T-cell (primary cell): ENCODE measurements at regions not wholly inside any gene's neighbourhood (a gene's known extent, or its start where the extent isn't known, plus 50 kb on each side); places are given as distances from the start of the nearest gene placed in this dataset.

Experiments used
- ATAC-seq, 4 experiments: fragments of 200-7000 bp in 3 of 4; fragments of 150-1000 bp in 1 of 4; cut with Tn5 transposase; replicated peaks in 1 of 4; 1 replicate in 3 of 4; 2 replicates in 1 of 4; pipeline ENCODE4 v1.10.0; 2021; ENCODE audit warnings: moderate library complexity in 3 of 4, mild to moderate bottlenecking in 2 of 4, moderate number of reproducible peaks in 1 of 4
- CTCF ChIA-PET, 2 donors: fragments of 300-600 bp; sonication (Branson Sonifier 250); formaldehyde crosslinking; loops; one replicate each; lab custom pipeline; 2022; ENCODE audit warnings: antibody characterized with exemption in 2 of 2; lab: Charles Lee
- POLR2A ChIA-PET, 2 donors: fragments of 300-600 bp; sonication (Branson Sonifier 250); formaldehyde crosslinking; loops; one replicate each; lab custom pipeline; 2022; ENCODE audit warnings: antibody characterized with exemption in 2 of 2; lab: Charles Lee
- DNase-seq, 35 experiments: peaks; one replicate each; pipeline versions ENCODE4 v3.0.0 to v3.0.0-alpha.2; 2013 to 2023
- H3K27ac ChIP-seq: one replicate; pipeline ENCODE4 v1.5.1; 2013; ENCODE audit warnings: low read length
- H3K27me3 ChIP-seq, 2 experiments: replicated peaks in 1 of 2; 1 replicate in 1 of 2; 2 replicates in 1 of 2; pipeline versions ENCODE4 v1.6.1 to v1.7.0; 2013; ENCODE audit warnings: low read length in 1 of 2, mixed read lengths in 1 of 2; ENCODE audit not compliant: control insufficient read depth in 2 of 2, insufficient read depth in 2 of 2; ENCODE audit errors: extremely low read depth in 1 of 2
- H3K36me3 ChIP-seq, 2 donors: 1 replicate in 1 of 2; 2 replicates in 1 of 2; pipeline versions ENCODE4 v1.6.1 to v1.7.0; 2013; ENCODE audit warnings: low read length in 1 of 2; ENCODE audit not compliant: control insufficient read depth in 2 of 2, insufficient read depth in 1 of 2; ENCODE audit errors: extremely low read depth in 1 of 2
- H3K4me1 ChIP-seq, 2 experiments: 1 replicate in 1 of 2; 2 replicates in 1 of 2; pipeline versions ENCODE4 v1.6.1 to v1.7.0; 2013; ENCODE audit warnings: low read length in 2 of 2, mixed read lengths in 1 of 2; ENCODE audit not compliant: insufficient read depth in 2 of 2, control insufficient read depth in 1 of 2; ENCODE audit errors: extremely low read depth in 1 of 2
- H3K4me3 ChIP-seq, 2 donors: 1 replicate in 1 of 2; 2 replicates in 1 of 2; pipeline versions ENCODE4 v1.5.1 to v1.7.0; 2013; ENCODE audit warnings: mild to moderate bottlenecking in 2 of 2, low read length in 1 of 2, moderate library complexity in 1 of 2; ENCODE audit not compliant: control insufficient read depth in 1 of 2; ENCODE audit errors: extremely low read depth in 1 of 2
- H3K9me3 ChIP-seq: 2 replicates; pipeline ENCODE4 v1.7.0; 2013
- H3K27ac Mint-ChIP-seq, 2 donors: one replicate each; pipeline ENCODE4 v1.8.0; 2020 to 2021; ENCODE audit warnings: mild to moderate bottlenecking in 2 of 2, mixed read lengths in 2 of 2
- H3K27me3 Mint-ChIP-seq, 2 donors: one replicate each; pipeline ENCODE4 v1.8.0; 2021 to 2022; ENCODE audit warnings: mixed read lengths in 2 of 2
- H3K36me3 Mint-ChIP-seq: one replicate; pipeline ENCODE4 v1.8.0; 2021; ENCODE audit warnings: mixed read lengths
- H3K4me1 Mint-ChIP-seq, 3 donors: one replicate each; pipeline ENCODE4 v1.8.0; 2020 to 2022; ENCODE audit warnings: mixed read lengths in 3 of 3, mild to moderate bottlenecking in 1 of 3
- H3K4me3 Mint-ChIP-seq, 3 donors: one replicate each; pipeline ENCODE4 v1.8.0; 2020 to 2022; ENCODE audit warnings: mild to moderate bottlenecking in 3 of 3, mixed read lengths in 3 of 3, moderate library complexity in 3 of 3
- H3K9me3 Mint-ChIP-seq, 3 donors: one replicate each; pipeline ENCODE4 v1.8.0; 2020 to 2022; ENCODE audit warnings: mixed read lengths in 3 of 3
- WGBS: methylation state at CpG from one replicate; pipeline ENCODE4 v1.1.5; 2013; ENCODE audit warnings: missing lambda C conversion rate; ENCODE audit not compliant: insufficient coverage; 5-methylcytosine and 5-hydroxymethylcytosine counted together

DNA sequence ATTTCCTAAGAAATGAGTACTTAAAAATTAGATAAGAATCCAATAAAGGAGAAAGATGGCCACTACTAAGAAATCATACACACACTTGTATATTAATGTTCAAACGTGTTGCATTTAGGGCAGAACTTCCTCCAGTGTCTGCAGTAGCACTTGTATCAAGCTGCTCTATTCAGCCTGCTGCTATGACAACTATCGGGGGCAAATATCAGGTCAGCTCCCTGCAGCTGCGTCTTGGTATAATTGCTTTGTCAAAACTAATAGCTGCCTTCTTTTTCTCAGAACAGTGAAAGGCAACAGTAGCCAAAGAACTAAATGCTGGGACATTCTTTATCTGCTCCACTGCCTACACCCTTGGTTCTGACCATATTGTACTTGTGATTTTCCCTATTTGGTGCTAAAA is 300.7 kb downstream of the NOL4 start:
- H3K36me3 ChIP-seq: no peaks in the 10 kb centered on the region
- no peaks in the 10 kb centered on the region for H3K27me3 Mint-ChIP-seq
- ATAC-seq (no peak), DNase-seq (no peak)
- WGBS: 65% methylated on average over 3 of the region's 3 CpGs
- H3K9me3 Mint-ChIP-seq: peaks cover 0 to 8% (median 5%) of the 10 kb centered on the region in 3 donors
- no peaks in the 10 kb centered on the region for H3K9me3 ChIP-seq
- H3K4me3 Mint-ChIP-seq: no peak overlapping the region
- no peaks in the 10 kb centered on the region for H3K4me1 ChIP-seq
- CTCF ChIA-PET: no interaction called here
- H3K27ac Mint-ChIP-seq: no peak overlapping the region
- H3K27me3 ChIP-seq: no peaks in the 10 kb centered on the region
- no peak overlapping the region for H3K27ac ChIP-seq
- POLR2A ChIA-PET: no interaction called here
- H3K36me3 Mint-ChIP-seq: no peaks in the 10 kb centered on the region
- no peak overlapping the region for H3K4me3 ChIP-seq
- no peaks in the 10 kb centered on the region for H3K4me1 Mint-ChIP-seq

DNA sequence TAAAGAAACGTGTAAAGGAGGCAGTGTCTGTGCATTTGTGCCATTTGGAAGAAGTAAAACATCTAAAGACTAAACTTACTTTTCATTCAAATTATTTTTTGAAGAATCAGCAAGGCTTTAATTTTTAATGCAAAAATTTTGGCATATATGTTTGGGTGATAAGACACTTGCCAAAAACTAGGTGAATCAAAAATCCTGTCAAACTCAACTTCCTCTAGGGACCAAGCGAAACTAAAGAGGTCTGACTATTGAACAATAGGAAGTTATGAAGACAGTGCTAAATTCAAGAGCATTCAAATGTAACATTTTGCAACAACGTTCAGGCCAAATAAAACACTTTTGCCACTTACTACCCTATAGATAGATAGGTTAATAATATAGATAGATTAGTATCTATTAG is 306.1 kb downstream of the NOL4 start:
- Histone ChIP-seq H3K9me3 (no peaks in the 10 kb centered on the region), H3K36me3 (no peaks in the 10 kb centered on the region), H3K4me3 (no peak overlapping the region), H3K27ac (no peak overlapping the region), H3K4me1 (no peaks in the 10 kb centered on the region), H3K27me3 (no peaks in the 10 kb centered on the region)
- Mint-ChIP-seq H3K27ac (no peak overlapping the region), H3K36me3 (no peaks in the 10 kb centered on the region), H3K4me3 (no peak overlapping the region), H3K9me3 (peaks cover 3 to 15% (median 7%) of the 10 kb centered on the region in 3 donors), H3K4me1 (no peaks in the 10 kb centered on the region), H3K27me3 (no peaks in the 10 kb centered on the region)
- no peak for DNase-seq
- WGBS: no CpG with 5 or more reads among the region's 3 CpGs
- CTCF ChIA-PET: no interaction called here
- no peak for ATAC-seq
- POLR2A ChIA-PET: no interaction called here

DNA sequence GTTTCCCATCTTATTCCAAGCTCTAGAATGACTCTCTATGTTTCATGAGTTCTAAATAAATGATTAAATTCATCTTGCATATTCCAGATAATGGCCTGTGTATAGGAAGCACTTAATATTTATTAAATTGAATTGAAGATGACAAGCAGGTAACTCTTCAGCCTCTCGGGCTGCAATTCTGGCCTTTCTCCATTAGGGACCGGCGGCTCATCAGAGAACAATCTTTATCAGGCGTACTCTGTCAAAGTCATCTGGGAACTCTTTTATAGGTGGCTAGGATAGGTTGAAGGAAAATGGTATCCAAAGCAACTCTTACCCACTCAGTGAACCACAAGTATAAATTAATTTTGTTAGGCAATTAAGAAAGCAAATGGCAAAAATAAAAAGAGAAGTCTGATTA is 308.5 kb downstream of the NOL4 start:
- no CpG with 5 or more reads among the region's 4 CpGs for WGBS
- no peak for ATAC-seq
- no peaks in the 10 kb centered on the region for H3K4me1 ChIP-seq
- Mint-ChIP-seq H3K9me3 (peaks cover 7 to 16% (median 7%) of the 10 kb centered on the region in 3 donors), H3K36me3 (no peaks in the 10 kb centered on the region), H3K27me3 (no peaks in the 10 kb centered on the region), H3K4me3 (no peak overlapping the region), H3K27ac (no peak overlapping the region), H3K4me1 (no peaks in the 10 kb centered on the region)
- POLR2A ChIA-PET: no interaction called here
- no peak for DNase-seq
- H3K36me3 ChIP-seq: no peaks in the 10 kb centered on the region
- H3K27me3 ChIP-seq: no peaks in the 10 kb centered on the region
- no peaks in the 10 kb centered on the region for H3K9me3 ChIP-seq
- no peak overlapping the region for H3K4me3 ChIP-seq
- CTCF ChIA-PET: no interaction called here
- no peak overlapping the region for H3K27ac ChIP-seq

DNA sequence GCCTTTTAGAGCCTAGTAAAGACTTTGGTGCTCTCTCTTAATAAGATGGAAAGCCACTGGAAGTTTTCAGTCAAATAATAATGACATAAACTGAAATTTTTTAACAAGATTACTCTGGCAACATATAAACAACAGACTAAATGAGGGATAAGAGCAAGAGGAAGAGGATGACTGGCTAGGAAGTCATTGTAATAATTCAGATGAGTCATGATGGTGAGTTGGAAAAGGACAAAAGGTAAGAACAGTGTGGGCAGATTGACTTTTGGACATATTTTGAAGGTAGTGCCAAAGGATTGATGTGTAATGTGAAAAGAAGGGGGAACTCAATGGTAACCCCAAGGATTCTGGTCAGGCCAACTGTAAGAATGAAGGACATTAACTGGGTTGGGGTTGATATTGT is 310.3 kb downstream of the NOL4 start:
- Mint-ChIP-seq H3K27ac (no peak overlapping the region), H3K4me1 (no peaks in the 10 kb centered on the region), H3K9me3 (peaks cover 4 to 14% (median 9%) of the 10 kb centered on the region in 3 donors), H3K36me3 (no peaks in the 10 kb centered on the region), H3K4me3 (no peak overlapping the region), H3K27me3 (no peaks in the 10 kb centered on the region)
- POLR2A ChIA-PET: no interaction called here
- Histone ChIP-seq H3K36me3 (no peaks in the 10 kb centered on the region), H3K27me3 (no peaks in the 10 kb centered on the region), H3K4me1 (no peaks in the 10 kb centered on the region), H3K27ac (no peak overlapping the region), H3K4me3 (no peak overlapping the region), H3K9me3 (no peaks in the 10 kb centered on the region)
- DNase-seq: no peak
- CTCF ChIA-PET: no interaction called here
- ATAC-seq: no peak

DNA sequence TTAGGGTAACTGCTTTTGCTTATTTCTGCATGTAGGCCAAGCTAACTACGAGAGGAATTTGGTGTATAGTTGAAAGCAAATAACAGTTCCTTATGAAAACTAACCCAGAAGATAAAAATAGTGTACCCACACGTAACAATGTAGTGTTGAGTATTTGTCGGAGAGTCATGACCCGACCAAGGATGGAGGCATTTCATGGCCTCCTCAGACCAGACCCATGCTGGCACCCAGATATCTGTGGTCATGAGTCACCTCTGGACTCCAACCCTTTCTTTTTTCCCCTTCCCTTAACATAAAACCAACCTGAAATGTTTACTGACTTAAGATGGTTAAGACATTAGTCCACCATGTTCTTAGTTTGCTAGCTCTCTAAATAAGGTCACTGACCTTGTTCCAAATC is 318.7 kb downstream of the NOL4 start:
- peaks cover 6 to 38% (median 28%) of the 10 kb centered on the region in 3 donors for H3K9me3 Mint-ChIP-seq
- no peak for DNase-seq
- H3K4me3 Mint-ChIP-seq: no peak overlapping the region
- POLR2A ChIA-PET: no interaction called here
- H3K27ac Mint-ChIP-seq: no peak overlapping the region
- Histone ChIP-seq H3K36me3 (no peaks in the 10 kb centered on the region), H3K9me3 (peaks cover 5% of the 10 kb centered on the region), H3K27me3 (no peaks in the 10 kb centered on the region), H3K4me1 (no peaks in the 10 kb centered on the region), H3K4me3 (no peak overlapping the region), H3K27ac (no peak overlapping the region)
- H3K27me3 Mint-ChIP-seq: no peaks in the 10 kb centered on the region
- CTCF ChIA-PET: no interaction called here
- no peaks in the 10 kb centered on the region for H3K4me1 Mint-ChIP-seq
- no peak for ATAC-seq
- no CpG with 5 or more reads among the region's 4 CpGs for WGBS
- no peaks in the 10 kb centered on the region for H3K36me3 Mint-ChIP-seq

DNA sequence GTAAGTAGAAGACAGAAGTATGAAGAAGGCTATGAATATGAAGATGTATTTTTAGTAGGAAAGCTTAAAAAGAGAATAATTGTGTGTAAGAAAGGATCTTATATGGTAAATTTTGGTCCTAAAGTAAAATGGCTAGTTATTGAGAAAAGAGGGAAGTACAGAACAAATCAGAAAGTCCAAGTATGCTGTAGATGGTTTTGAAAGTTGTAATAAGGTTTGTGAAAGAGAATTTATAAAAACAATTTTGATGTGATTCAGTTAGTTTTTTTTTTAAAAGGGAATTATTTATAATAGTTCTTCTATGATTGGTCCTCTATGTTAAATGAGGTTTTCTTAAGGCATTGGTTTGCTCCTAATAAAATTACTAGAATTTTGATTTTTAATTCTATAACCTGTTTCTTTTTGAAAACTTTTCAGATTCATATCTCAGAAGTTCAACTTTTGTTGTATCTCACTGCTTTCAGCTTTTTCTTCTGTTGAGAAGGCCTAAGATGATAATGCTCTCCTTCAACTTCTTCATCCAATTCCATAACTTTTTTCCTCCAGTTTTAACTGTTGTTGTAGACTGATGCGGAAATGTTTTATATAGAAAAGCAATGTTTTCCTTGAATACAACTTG is 322.7 kb downstream of the NOL4 start:
- H3K9me3 Mint-ChIP-seq: peaks cover 13 to 42% (median 39%) of the 10 kb centered on the region in 3 donors
- H3K4me3 ChIP-seq: no peak overlapping the region
- no peaks in the 10 kb centered on the region for H3K4me1 Mint-ChIP-seq
- no peak overlapping the region for H3K27ac Mint-ChIP-seq
- H3K9me3 ChIP-seq: peaks cover 5% of the 10 kb centered on the region
- POLR2A ChIA-PET: no interaction called here
- CTCF ChIA-PET: no interaction called here
- no peaks in the 10 kb centered on the region for H3K36me3 Mint-ChIP-seq
- H3K27me3 Mint-ChIP-seq: no peaks in the 10 kb centered on the region
- H3K4me3 Mint-ChIP-seq: no peak overlapping the region
- H3K4me1 ChIP-seq: no peaks in the 10 kb centered on the region
- no CpG with 5 or more reads among the region's 1 CpG for WGBS
- no peak overlapping the region for H3K27ac ChIP-seq
- ATAC-seq (no peak), DNase-seq (no peak)
- H3K27me3 ChIP-seq: no peaks in the 10 kb centered on the region
- H3K36me3 ChIP-seq: no peaks in the 10 kb centered on the region

DNA sequence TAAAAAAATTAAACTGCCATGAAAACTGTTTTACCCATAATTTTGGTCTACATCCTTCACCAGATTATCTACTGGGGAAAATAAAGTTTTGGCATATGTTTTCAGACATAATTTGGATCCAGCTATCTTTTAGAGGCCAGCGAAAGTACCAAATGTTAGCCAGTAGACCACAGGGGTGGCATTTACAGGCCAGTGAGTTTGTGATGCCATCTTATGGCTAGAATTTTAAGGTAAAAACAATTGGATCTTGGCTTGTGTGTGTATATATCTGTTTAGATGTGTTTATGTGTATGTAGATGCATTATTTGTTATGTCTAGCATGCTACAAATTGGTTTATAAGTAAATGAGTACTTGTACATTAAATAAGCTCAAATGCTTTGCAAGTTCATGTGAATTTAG is 322.6 kb downstream of the ASXL3 start:
- Histone ChIP-seq H3K4me3 (no peak overlapping the region), H3K27me3 (no peaks in the 10 kb centered on the region), H3K36me3 (no peaks in the 10 kb centered on the region), H3K27ac (no peak overlapping the region), H3K9me3 (peaks cover 5% of the 10 kb centered on the region), H3K4me1 (no peaks in the 10 kb centered on the region)
- H3K27ac Mint-ChIP-seq: no peak overlapping the region
- WGBS: 78% methylated on average over 1 of the region's 1 CpG
- peaks cover 14 to 47% (median 39%) of the 10 kb centered on the region in 3 donors for H3K9me3 Mint-ChIP-seq
- H3K4me3 Mint-ChIP-seq: no peak overlapping the region
- H3K27me3 Mint-ChIP-seq: no peaks in the 10 kb centered on the region
- no peaks in the 10 kb centered on the region for H3K4me1 Mint-ChIP-seq
- no peaks in the 10 kb centered on the region for H3K36me3 Mint-ChIP-seq
- ATAC-seq (no peak), DNase-seq (no peak)
- ChIA-PET CTCF (no interaction called here), POLR2A (no interaction called here)
